ENCODE measurements at regions not wholly inside any gene's neighbourhood (a gene's known extent, or its start where the extent isn't known, plus 50 kb on each side); places are given as distances from the start of the nearest gene placed in this dataset.

- H3K27ac ChIP-seq: no peak overlapping the region
- TF ChIP-seq NPAS2 (CRISPR knock-in tag; IDR thresholded peaks at IDR 0.05; ENCODE audit: borderline replicate concordance) (no peak), MAFK (IDR thresholded peaks at IDR 0.05; ENCODE audit: partially characterized antibody) (no peak), SREBF2 (IDR thresholded peaks at IDR 0.05) (no peak)
- 78% methylated on average over 12 of the region's 14 CpGs for WGBS (ENCODE audit: missing lambda C conversion rate)
- ChIA-PET POLR2A (no interaction called here), CTCF (interaction anchor here (0.8 to 1.2 kb wide), 3 partner anchors 11 to 58 kb away, joined by 3 to 4 read pairs (median 3); no protein-coding TSS in a partner anchor)
- ATAC-seq: no peak
- no peak overlapping the region for H3K4me3 ChIP-seq
- H3K4me2 ChIP-seq: no peak overlapping the region
- no peak for FAIRE-seq
- DNase-seq (ENCODE audit: low read depth in 1 of 2, low spot score in 1 of 2): no peak
- H3K4me1 ChIP-seq: no peaks in the 10 kb centered on the region
- peaks cover 11% of the 10 kb centered on the region; the same call in 2 of the 3 replicates for H3K9me3 ChIP-seq
Measured at GRCh38 chr22:44423556-44424358, 74.3 kb downstream of the RTL6 start.

- WGBS (ENCODE audit: missing lambda C conversion rate): 64% methylated on average over 12 of the region's 12 CpGs
- POLR2A ChIA-PET: no interaction called here
- Histone ChIP-seq H3K9me3 (peaks cover 13% of the 10 kb centered on the region; the same call in 2 of the 3 replicates), H3K4me3 (no peak overlapping the region), H3K4me1 (no peaks in the 10 kb centered on the region), H3K4me2 (no peak overlapping the region), H3K27ac (no peak overlapping the region)
- DNase-seq (ENCODE audit: low read depth in 1 of 2, low spot score in 1 of 2) (no peak), FAIRE-seq (no peak), ATAC-seq (no peak)
- TF ChIP-seq ELK1 (IDR thresholded peaks at IDR 0.05; ENCODE audit: low read depth, low read length): no peak
- TF ChIP-seq HEYL (CRISPR knock-in tag; IDR thresholded peaks at IDR 0.05): no peak
- no peak for TF ChIP-seq HOXB5 (CRISPR knock-in tag; IDR thresholded peaks at IDR 0.05)
- no peak for TF ChIP-seq RAD21 (conservative IDR thresholded peaks at IDR 0.05 in 1 of 2, IDR thresholded peaks at IDR 0.05 in 1 of 2)
- TF ChIP-seq, protein P1, sequence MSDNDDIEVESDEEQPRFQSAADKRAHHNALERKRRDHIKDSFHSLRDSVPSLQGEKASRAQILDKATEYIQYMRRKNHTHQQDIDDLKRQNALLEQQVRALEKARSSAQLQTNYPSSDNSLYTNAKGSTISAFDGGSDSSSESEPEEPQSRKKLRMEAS (IDR thresholded peaks at IDR 0.05): no peak
- no peak for TF ChIP-seq POLR2AphosphoS2 (conservative IDR thresholded peaks at IDR 0.05; ENCODE audit: low read length)
- no peak for TF ChIP-seq MAFK (IDR thresholded peaks at IDR 0.05; ENCODE audit: partially characterized antibody)
- TF ChIP-seq, protein P2, sequence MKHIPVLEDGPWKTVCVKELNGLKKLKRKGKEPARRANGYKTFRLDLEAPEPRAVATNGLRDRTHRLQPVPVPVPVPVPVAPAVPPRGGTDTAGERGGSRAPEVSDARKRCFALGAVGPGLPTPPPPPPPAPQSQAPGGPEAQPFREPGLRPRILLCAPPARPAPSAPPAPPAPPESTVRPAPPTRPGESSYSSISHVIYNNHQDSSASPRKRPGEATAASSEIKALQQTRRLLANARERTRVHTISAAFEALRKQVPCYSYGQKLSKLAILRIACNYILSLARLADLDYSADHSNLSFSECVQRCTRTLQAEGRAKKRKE (CRISPR knock-in tag; IDR thresholded peaks at IDR 0.05; ENCODE audit: low read depth): no peak
- TF ChIP-seq EHF (CRISPR knock-in tag; IDR thresholded peaks at IDR 0.05): no peak
- no peak for TF ChIP-seq ZSCAN20 (CRISPR knock-in tag; IDR thresholded peaks at IDR 0.05)
- TF ChIP-seq HDAC2 (IDR thresholded peaks at IDR 0.05): no peak
- no peak for TF ChIP-seq HOXA7 (CRISPR knock-in tag; IDR thresholded peaks at IDR 0.05)
- TF ChIP-seq EHMT2 (IDR thresholded peaks at IDR 0.05; ENCODE audit: low read depth): no peak
- CTCF ChIA-PET: interaction anchor here (1.0 kb wide), 1 partner anchor 57 kb away, joined by 3 read pairs; no protein-coding TSS in a partner anchor
Measured at GRCh38 chr22:44422746-44423380, 75.2 kb downstream of the RTL6 start.

DNA sequence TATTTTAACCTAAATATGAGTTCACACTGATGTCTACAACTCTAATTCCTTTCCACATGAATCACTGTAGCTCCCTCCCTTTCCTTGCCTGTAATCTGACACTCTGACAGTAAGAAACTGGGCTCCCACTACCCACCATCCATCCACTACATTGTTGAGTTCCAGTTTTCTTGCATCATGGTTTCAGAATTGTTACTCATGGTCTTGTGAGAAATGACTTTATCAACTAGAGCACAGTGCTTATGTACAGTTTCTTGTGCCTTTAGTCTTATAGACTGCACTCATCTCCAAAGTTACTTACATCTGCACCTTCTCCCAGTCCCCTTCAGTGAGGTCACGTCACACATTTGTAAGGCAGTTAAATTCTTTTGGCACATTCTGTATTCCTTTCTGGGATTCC is 78.6 kb downstream of the RTL6 start:
- TF ChIP-seq RCOR1 (IDR thresholded peaks at IDR 0.05; ENCODE audit: low read depth, low read length) (no peak), NR3C1 (IDR thresholded peaks at IDR 0.05) (no peak), KDM1A (IDR thresholded peaks at IDR 0.05; ENCODE audit: low read depth) (no peak), ELK1 (IDR thresholded peaks at IDR 0.05; ENCODE audit: low read depth, low read length) (no peak), TFCP2L1 (CRISPR knock-in tag; IDR thresholded peaks at IDR 0.05) (no peak)
- TF ChIP-seq, protein P1 (IDR thresholded peaks at IDR 0.05): no peak
- ATAC-seq (no peak), FAIRE-seq (no peak), DNase-seq (ENCODE audit: low read depth in 1 of 2, low spot score in 1 of 2) (no peak)
- ChIA-PET POLR2A (no interaction called here), CTCF (no interaction called here)
- H3K27ac ChIP-seq: no peak overlapping the region
- no peaks in the 10 kb centered on the region for H3K4me1 ChIP-seq
- H3K4me3 ChIP-seq: no peak overlapping the region
- H3K4me2 ChIP-seq: no peak overlapping the region
- peaks cover 23% of the 10 kb centered on the region for H3K9me3 ChIP-seq
- WGBS (ENCODE audit: missing lambda C conversion rate): 0% methylated on average over 1 of the region's 1 CpG
